Cardiac muscle cell (in vitro differentiated cells and primary cell): ENCODE measurements at regions not wholly inside any gene's neighbourhood (a gene's known extent, or its start where the extent isn't known, plus 50 kb on each side); places are given as distances from the start of the nearest gene placed in this dataset.

Experiments
- DNase-seq, 2 donors: peaks; one replicate each; pipeline versions ENCODE4 v3.0.0 to v3.0.0-alpha.2; 2010 to 2017; ENCODE audit warnings: low read depth in 1 of 2, low spot score in 1 of 2
- H3K27ac ChIP-seq: fragments of 200-600 bp; sonication (generic); 2 replicates; pipeline ENCODE4 v1.5.1; 2016
- H3K27me3 ChIP-seq: fragments of 200-600 bp; sonication (generic); 2 replicates; pipeline ENCODE4 v1.6.0; 2016; ENCODE audit warnings: control low read depth
- H3K36me3 ChIP-seq: fragments of 200-600 bp; sonication (generic); 2 replicates; pipeline ENCODE4 v1.5.1; 2016; ENCODE audit warnings: control low read depth
- H3K4me1 ChIP-seq: fragments of 200-600 bp; sonication (generic); 2 replicates; pipeline ENCODE4 v1.8.1; 2017; ENCODE audit warnings: low read depth, mild to moderate bottlenecking, mixed run types
- H3K4me3 ChIP-seq: fragments of 200-600 bp; sonication (generic); 2 replicates; pipeline ENCODE4 v1.5.1; 2016; ENCODE audit warnings: mild to moderate bottlenecking
- H3K9me3 ChIP-seq: fragments of 200-600 bp; sonication (generic); 2 replicates; pipeline ENCODE4 v1.5.1; 2017; ENCODE audit warnings: low read depth, mild to moderate bottlenecking, control low read depth
- CTCF ChIP-seq: IDR thresholded peaks from 2 replicates; pipeline ENCODE4 v1.5.1; 2012; ENCODE audit warnings: low read depth, mild to moderate bottlenecking, low read length

DNA sequence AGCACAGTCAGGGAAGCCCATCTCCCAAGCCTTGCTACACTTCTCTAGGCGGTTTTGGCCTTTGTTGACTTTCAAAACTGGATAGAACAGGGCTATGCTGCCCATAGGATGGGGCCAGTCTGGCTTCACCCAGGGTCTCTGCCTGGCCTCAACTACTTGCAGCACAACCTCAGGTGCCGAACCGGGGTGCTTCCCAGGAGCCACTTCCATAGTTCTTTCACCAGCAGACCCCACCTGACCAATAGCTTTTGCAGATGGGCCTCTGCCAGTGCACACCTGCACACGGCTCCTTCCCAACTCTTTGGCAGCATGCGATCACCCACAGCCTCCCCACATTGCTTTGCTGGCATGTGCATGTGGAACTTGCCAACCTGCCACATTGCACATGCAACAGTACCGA lies 331.6 kb downstream of the CPS1 start:
- DNase-seq: no peak
- no peaks in the 10 kb centered on the region for H3K27me3 ChIP-seq
- TF ChIP-seq CTCF: no peak
- H3K27ac ChIP-seq: no peak overlapping the region
- no peak overlapping the region for H3K4me3 ChIP-seq
- no peaks in the 10 kb centered on the region for H3K9me3 ChIP-seq
- no peaks in the 10 kb centered on the region for H3K4me1 ChIP-seq
- no peaks in the 10 kb centered on the region for H3K36me3 ChIP-seq

GRCh38 chr2:210895132-210895531 lies 338.7 kb downstream of the CPS1 start:
- H3K9me3 ChIP-seq: no peaks in the 10 kb centered on the region
- peak in 1 of 2 donors; percentile 5 for DNase-seq
- H3K27me3 ChIP-seq: no peaks in the 10 kb centered on the region
- H3K4me1 ChIP-seq: no peaks in the 10 kb centered on the region
- no peak overlapping the region for H3K27ac ChIP-seq
- H3K4me3 ChIP-seq: no peak overlapping the region
- no peaks in the 10 kb centered on the region for H3K36me3 ChIP-seq
- TF ChIP-seq CTCF: no peak

DNA sequence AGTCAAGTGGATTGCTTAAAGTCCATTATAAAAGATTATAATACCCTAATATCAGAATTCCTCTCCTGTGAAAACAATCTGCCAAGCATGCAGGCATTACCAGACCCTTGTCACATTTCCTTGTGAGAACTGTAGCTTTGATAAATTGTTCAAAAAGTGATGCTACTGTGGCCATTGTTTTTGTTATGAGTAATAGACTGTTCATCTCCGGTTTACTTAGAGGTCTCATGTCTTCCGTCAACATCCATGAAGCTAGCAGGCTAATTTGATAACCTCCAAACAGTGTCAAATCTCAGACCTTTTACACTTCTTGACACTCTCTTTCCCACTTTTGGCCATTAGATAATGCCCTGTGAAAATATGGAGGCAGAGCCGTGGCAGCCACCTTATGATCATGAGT lies 342.7 kb downstream of the CPS1 start:
- H3K4me3 ChIP-seq: no peak overlapping the region
- no peak for DNase-seq
- no peaks in the 10 kb centered on the region for H3K4me1 ChIP-seq
- no peaks in the 10 kb centered on the region for H3K36me3 ChIP-seq
- H3K27ac ChIP-seq: no peak overlapping the region
- H3K9me3 ChIP-seq: no peaks in the 10 kb centered on the region
- H3K27me3 ChIP-seq: no peaks in the 10 kb centered on the region
- no peak for TF ChIP-seq CTCF

DNA sequence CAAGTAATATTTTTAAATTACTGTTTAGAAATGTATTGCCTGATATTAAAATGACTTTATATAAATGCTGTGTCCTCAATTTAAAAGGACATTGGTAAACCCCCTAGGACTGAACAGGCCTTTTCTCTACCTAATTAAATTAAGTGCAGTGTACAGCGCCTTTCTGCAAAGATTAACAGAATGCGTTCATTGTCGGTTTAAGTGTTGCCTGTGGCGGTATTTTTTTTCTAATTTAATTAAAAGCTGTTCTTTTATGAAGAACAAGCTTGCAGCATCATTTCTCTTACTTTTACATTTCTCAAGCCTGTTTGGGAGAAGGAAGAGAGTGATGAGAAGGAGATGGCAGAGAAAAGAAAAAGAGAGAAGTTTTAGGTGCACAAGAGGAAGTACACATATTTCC lies 344.9 kb downstream of the CPS1 start:
- Histone ChIP-seq H3K36me3 (no peaks in the 10 kb centered on the region), H3K9me3 (no peaks in the 10 kb centered on the region), H3K27me3 (no peaks in the 10 kb centered on the region), H3K27ac (no peak overlapping the region), H3K4me1 (no peaks in the 10 kb centered on the region), H3K4me3 (no peak overlapping the region)
- DNase-seq: no peak
- TF ChIP-seq CTCF: no peak

DNA sequence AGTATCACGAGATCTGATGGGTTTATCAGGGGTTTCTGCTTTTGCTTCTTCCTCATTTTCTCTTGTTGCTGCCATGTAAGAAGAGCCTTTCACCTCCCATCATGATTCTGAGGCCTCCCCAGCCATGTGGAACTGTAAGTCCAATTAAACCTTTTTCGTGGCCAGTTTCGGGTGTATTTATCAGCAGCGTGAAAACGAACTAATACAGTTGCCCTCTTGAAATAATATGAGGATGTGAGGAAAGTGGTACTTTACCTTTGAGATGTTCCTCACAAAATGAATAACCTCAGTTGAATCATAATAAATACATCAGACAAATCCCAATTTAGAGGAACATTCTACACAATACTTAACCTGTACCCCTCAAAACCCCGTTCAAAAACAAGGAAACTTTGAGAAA lies 356.4 kb downstream of the CPS1 start:
- DNase-seq: no peak
- Histone ChIP-seq H3K27ac (no peak overlapping the region), H3K9me3 (no peaks in the 10 kb centered on the region), H3K36me3 (no peaks in the 10 kb centered on the region), H3K4me3 (no peak overlapping the region), H3K27me3 (no peaks in the 10 kb centered on the region), H3K4me1 (peaks cover 3% of the 10 kb centered on the region)
- no peak for TF ChIP-seq CTCF

DNA sequence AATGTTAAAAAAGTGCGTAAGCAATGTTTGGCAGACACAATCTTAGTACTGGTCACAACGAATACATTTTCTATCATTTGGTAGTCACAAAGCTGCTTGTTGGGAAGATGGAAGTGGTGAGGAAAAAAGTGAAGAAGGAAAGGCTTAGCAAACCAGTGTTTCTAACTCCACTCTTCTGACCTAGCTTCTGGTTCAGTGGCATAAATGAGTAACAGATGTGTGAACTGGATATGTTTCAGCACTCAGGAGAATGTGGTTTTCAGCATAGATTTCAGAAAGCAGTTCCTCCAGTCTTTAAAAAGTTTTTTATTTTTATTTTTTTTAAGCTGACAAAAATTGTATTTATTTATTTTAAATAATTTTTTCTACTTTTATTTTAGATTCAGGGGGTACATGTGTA lies 357.1 kb downstream of the CPS1 start:
- no peak overlapping the region for H3K27ac ChIP-seq
- no peaks in the 10 kb centered on the region for H3K9me3 ChIP-seq
- no peaks in the 10 kb centered on the region for H3K27me3 ChIP-seq
- no peak for TF ChIP-seq CTCF
- H3K36me3 ChIP-seq: no peaks in the 10 kb centered on the region
- H3K4me3 ChIP-seq: no peak overlapping the region
- no peak for DNase-seq
- peaks cover 3% of the 10 kb centered on the region for H3K4me1 ChIP-seq
